HCT116 (cell line): ENCODE measurements at regions not wholly inside any gene's neighbourhood (a gene's known extent, or its start where the extent isn't known, plus 50 kb on each side); places are given as distances from the start of the nearest gene placed in this dataset.

Source experiments
- ATF3 ChIP-seq: IDR thresholded peaks from 2 replicates; pipeline ENCODE4 v1.6.1; 2012
- CTCF ChIP-seq, 3 experiments: fragments of 200-600 bp in 1 of 3; sonication (generic) in 1 of 3; IDR thresholded peaks in 2 of 3; conservative IDR thresholded peaks in 1 of 3; 2 replicates each; pipeline ENCODE4 v1.5.1; 2012 to 2017; ENCODE audit warnings: low read depth in 2 of 3, low read length in 2 of 3, antibody characterized with exemption in 1 of 3, borderline replicate concordance in 1 of 3, control low read depth in 1 of 3, mild to moderate bottlenecking in 1 of 3, mixed read lengths in 1 of 3, mixed run types in 1 of 3, moderate library complexity in 1 of 3; ENCODE audit not compliant: insufficient read depth in 1 of 3
- MAX ChIP-seq: IDR thresholded peaks from 2 replicates; pipeline ENCODE4 v1.6.1; 2012
- POLR2A ChIP-seq: IDR thresholded peaks from 2 replicates; pipeline ENCODE4 v1.7.0; 2011; ENCODE audit warnings: borderline replicate concordance; ENCODE audit not compliant: insufficient read depth, insufficient read length; ENCODE audit errors: extremely low read depth
- REST ChIP-seq: IDR thresholded peaks from 2 replicates; pipeline ENCODE4 v1.6.1; 2012; ENCODE audit warnings: low read depth

- TF ChIP-seq POLR2A, result no peak
- no peak for TF ChIP-seq ATF3
- no peak for TF ChIP-seq REST
- TF ChIP-seq MAX, result no peak
- no peak for TF ChIP-seq CTCF (IDR thresholded peaks at IDR 0.05 in 2 of 3, conservative IDR thresholded peaks at IDR 0.05 in 1 of 3; ENCODE audit: borderline replicate concordance in 1 of 3, insufficient read depth in 1 of 3, low read depth in 2 of 3, low read length in 2 of 3)
These were observed 67.9 kb upstream of the BMP5 start for GRCh38 chr6:55943329-55943728.
